Thyroid gland (tissue), 4 donors: ENCODE measurements at regions not wholly inside any gene's neighbourhood (a gene's known extent, or its start where the extent isn't known, plus 50 kb on each side); places are given as distances from the start of the nearest gene placed in this dataset.

Source experiments
- POLR2A ChIP-seq, 2 donors: fragments of 450-650 bp; IDR thresholded peaks; one replicate each; pipeline ENCODE4 v1.6.1; 2017; ENCODE audit warnings: antibody characterized with exemption in 2 of 2, mild to moderate bottlenecking in 2 of 2, moderate library complexity in 1 of 2
- TF ChIP-seq, protein P1 (sequence below), 6 experiments: fragments of 200-600 bp in 3 of 6; fragments of 450-650 bp in 3 of 6; sonication (generic) in 3 of 6; IDR thresholded peaks; one replicate each; pipeline ENCODE4 v1.5.1; 2016 to 2019; ENCODE audit warnings: antibody characterized with exemption in 6 of 6, mild to moderate bottlenecking in 2 of 6, inconsistent platforms in 1 of 6, moderate library complexity in 1 of 6

- no peak for TF ChIP-seq POLR2A (IDR thresholded peaks at IDR 0.05)
- TF ChIP-seq, protein P1, sequence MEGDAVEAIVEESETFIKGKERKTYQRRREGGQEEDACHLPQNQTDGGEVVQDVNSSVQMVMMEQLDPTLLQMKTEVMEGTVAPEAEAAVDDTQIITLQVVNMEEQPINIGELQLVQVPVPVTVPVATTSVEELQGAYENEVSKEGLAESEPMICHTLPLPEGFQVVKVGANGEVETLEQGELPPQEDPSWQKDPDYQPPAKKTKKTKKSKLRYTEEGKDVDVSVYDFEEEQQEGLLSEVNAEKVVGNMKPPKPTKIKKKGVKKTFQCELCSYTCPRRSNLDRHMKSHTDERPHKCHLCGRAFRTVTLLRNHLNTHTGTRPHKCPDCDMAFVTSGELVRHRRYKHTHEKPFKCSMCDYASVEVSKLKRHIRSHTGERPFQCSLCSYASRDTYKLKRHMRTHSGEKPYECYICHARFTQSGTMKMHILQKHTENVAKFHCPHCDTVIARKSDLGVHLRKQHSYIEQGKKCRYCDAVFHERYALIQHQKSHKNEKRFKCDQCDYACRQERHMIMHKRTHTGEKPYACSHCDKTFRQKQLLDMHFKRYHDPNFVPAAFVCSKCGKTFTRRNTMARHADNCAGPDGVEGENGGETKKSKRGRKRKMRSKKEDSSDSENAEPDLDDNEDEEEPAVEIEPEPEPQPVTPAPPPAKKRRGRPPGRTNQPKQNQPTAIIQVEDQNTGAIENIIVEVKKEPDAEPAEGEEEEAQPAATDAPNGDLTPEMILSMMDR (IDR thresholded peaks at IDR 0.05), result no peak
Measured at GRCh38 chr14:65214741-65215140, 112.4 kb upstream of the MAX start.
